ENCODE measurements at regions not wholly inside any gene's neighbourhood (a gene's known extent, or its start where the extent isn't known, plus 50 kb on each side); places are given as distances from the start of the nearest gene placed in this dataset.

GRCh38 chr5:99955006-99955405, 580.2 kb upstream of the FAM174A start:
- CTCF ChIA-PET: no interaction called here
- POLR2A ChIA-PET: no interaction called here
- Mint-ChIP-seq H3K9me3 (no peaks in the 10 kb centered on the region), H3K36me3 (ENCODE audit: low read depth) (no peaks in the 10 kb centered on the region), H3K27me3 (no peaks in the 10 kb centered on the region), H3K4me1 (ENCODE audit: low read depth) (no peaks in the 10 kb centered on the region), H3K27ac (no peak overlapping the region), H3K4me3 (no peak overlapping the region)
- ATAC-seq (no peak), DNase-seq (no peak)
- intact Hi-C loops (cut with micrococcal nuclease): no loop called here
- TF ChIP-seq CTCF (IDR thresholded peaks at IDR 0.05): no peak

DNA sequence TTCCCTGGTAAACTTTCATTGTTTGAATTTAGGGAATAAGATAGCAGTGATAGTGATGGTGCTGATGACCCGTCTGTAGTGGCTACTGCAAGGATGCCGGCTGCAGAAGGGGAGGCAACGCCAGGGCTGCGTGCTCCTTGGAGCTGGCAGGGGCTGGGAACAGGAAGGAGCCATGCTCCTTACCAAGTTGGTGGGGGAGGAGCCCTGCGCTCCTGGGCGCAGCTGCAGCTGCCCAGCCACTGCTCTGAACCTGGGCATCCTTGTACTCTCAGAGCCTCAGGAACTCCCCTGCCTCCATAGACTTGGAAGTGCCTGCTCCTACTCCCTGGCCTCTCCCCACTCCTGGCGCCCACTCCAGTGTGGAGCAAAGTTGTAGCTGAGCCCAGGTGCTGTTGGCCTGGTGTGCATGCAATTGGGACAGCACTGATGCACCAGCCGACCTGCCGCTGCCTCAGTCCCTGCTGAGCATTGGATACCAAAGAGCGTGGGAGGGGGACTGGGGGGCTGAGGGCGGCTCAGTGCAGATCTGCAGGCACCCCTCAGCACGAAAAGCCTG, 585.1 kb upstream of the FAM174A start:
- ChIA-PET POLR2A (no interaction called here), CTCF (no interaction called here)
- no peak overlapping the region for H3K4me3 Mint-ChIP-seq
- H3K27ac Mint-ChIP-seq: no peak overlapping the region
- no peak for ATAC-seq
- H3K27me3 Mint-ChIP-seq: no peaks in the 10 kb centered on the region
- H3K9me3 Mint-ChIP-seq: no peaks in the 10 kb centered on the region
- no peaks in the 10 kb centered on the region for H3K36me3 Mint-ChIP-seq (ENCODE audit: low read depth)
- no peak for DNase-seq
- TF ChIP-seq CTCF (IDR thresholded peaks at IDR 0.05): no peak
- intact Hi-C loops (cut with micrococcal nuclease): no loop called here
- no peaks in the 10 kb centered on the region for H3K4me1 Mint-ChIP-seq (ENCODE audit: low read depth)

GRCh38 chr5:99949361-99949760, 585.8 kb upstream of the FAM174A start:
- no peak for DNase-seq
- ChIA-PET CTCF (no interaction called here), POLR2A (no interaction called here)
- TF ChIP-seq CTCF (IDR thresholded peaks at IDR 0.05): no peak
- no peaks in the 10 kb centered on the region for H3K4me1 Mint-ChIP-seq (ENCODE audit: low read depth)
- intact Hi-C loops (cut with micrococcal nuclease): no loop called here
- no peak for ATAC-seq
- H3K27me3 Mint-ChIP-seq: no peaks in the 10 kb centered on the region
- H3K36me3 Mint-ChIP-seq (ENCODE audit: low read depth): no peaks in the 10 kb centered on the region
- H3K9me3 Mint-ChIP-seq: no peaks in the 10 kb centered on the region
- no peak overlapping the region for H3K4me3 Mint-ChIP-seq
- no peak overlapping the region for H3K27ac Mint-ChIP-seq

DNA sequence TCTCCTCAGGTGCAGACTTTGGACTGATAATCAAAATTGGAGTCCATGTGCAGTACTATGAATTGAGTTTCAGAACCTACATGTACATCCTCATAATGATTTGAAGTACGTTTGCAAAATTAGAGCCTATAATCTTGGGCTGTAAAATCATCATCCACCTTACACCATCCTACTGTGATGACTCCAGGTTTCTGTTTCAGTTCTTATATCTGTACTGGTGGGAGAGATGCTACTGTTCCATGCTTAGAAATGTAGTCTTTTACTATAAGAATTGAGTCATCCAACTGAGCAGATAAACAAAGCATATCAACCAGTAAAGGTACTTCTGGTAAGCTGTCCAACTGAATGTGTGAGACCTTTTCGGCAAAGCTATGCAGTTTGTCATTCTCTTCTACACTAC, 586.3 kb upstream of the FAM174A start:
- no peak for TF ChIP-seq CTCF (IDR thresholded peaks at IDR 0.05)
- Mint-ChIP-seq H3K4me3 (no peak overlapping the region), H3K9me3 (no peaks in the 10 kb centered on the region), H3K27me3 (no peaks in the 10 kb centered on the region), H3K36me3 (ENCODE audit: low read depth) (no peaks in the 10 kb centered on the region), H3K27ac (no peak overlapping the region), H3K4me1 (ENCODE audit: low read depth) (no peaks in the 10 kb centered on the region)
- no peak for DNase-seq
- intact Hi-C loops (cut with micrococcal nuclease): no loop called here
- POLR2A ChIA-PET: no interaction called here
- no peak for ATAC-seq
- CTCF ChIA-PET: no interaction called here

GRCh38 chr5:99945478-99946442, 589.4 kb upstream of the FAM174A start:
- ChIA-PET CTCF (no interaction called here), POLR2A (no interaction called here)
- Mint-ChIP-seq H3K27ac (no peak overlapping the region), H3K27me3 (no peaks in the 10 kb centered on the region), H3K4me1 (ENCODE audit: low read depth) (no peaks in the 10 kb centered on the region), H3K36me3 (ENCODE audit: low read depth) (no peaks in the 10 kb centered on the region), H3K9me3 (no peaks in the 10 kb centered on the region), H3K4me3 (no peak overlapping the region)
- ATAC-seq (no peak), DNase-seq (no peak)
- intact Hi-C loops (cut with micrococcal nuclease): no loop called here
- no peak for TF ChIP-seq CTCF (IDR thresholded peaks at IDR 0.05)

Measured in activated CD8-positive, alpha-beta T cell treated with anti-CD3 and anti-CD28 coated beads for 36 hours (primary cell).